Ishikawa (cell line): ENCODE measurements at regions not wholly inside any gene's neighbourhood (a gene's known extent, or its start where the extent isn't known, plus 50 kb on each side); places are given as distances from the start of the nearest gene placed in this dataset.

Source experiments
- CEBPB ChIP-seq: IDR thresholded peaks from 2 replicates; pipeline ENCODE4 v1.6.1; 2012
- CREB1 ChIP-seq: IDR thresholded peaks from 2 replicates; pipeline ENCODE4 v1.6.1; 2012; ENCODE audit warnings: low read depth
- EGR1 ChIP-seq: IDR thresholded peaks from 2 replicates; pipeline ENCODE4 v1.6.1; 2012
- EP300 ChIP-seq: IDR thresholded peaks from 2 replicates; pipeline ENCODE4 v1.6.1; 2012; ENCODE audit warnings: borderline replicate concordance
- FOXM1 ChIP-seq: IDR thresholded peaks from 2 replicates; pipeline ENCODE4 v1.6.1; 2012; ENCODE audit warnings: low read depth, borderline replicate concordance
- NFIC ChIP-seq: IDR thresholded peaks from 2 replicates; pipeline ENCODE4 v1.6.1; 2012
- RAD21 ChIP-seq: IDR thresholded peaks from 2 replicates; pipeline ENCODE4 v1.6.1; 2012; ENCODE audit warnings: low read depth
- TAF1 ChIP-seq: IDR thresholded peaks from 2 replicates; pipeline ENCODE4 v1.6.1; 2012; ENCODE audit warnings: low read depth, mild to moderate bottlenecking
- TCF12 ChIP-seq: IDR thresholded peaks from 2 replicates; pipeline ENCODE4 v1.6.1; 2012; ENCODE audit warnings: low read depth
- TEAD4 ChIP-seq: IDR thresholded peaks from 2 replicates; pipeline ENCODE4 v1.6.1; 2012
- YY1 ChIP-seq: IDR thresholded peaks from 2 replicates; pipeline ENCODE4 v1.6.1; 2012; ENCODE audit warnings: low read depth
- ZBTB7A ChIP-seq: IDR thresholded peaks from 2 replicates; pipeline ENCODE4 v1.6.1; 2012; ENCODE audit warnings: low read depth
- TF ChIP-seq, protein P1 (sequence below): IDR thresholded peaks from 2 replicates; pipeline ENCODE4 v1.6.1; 2012; ENCODE audit warnings: low read depth, mild to moderate bottlenecking
- TF ChIP-seq, protein P2 (sequence below): IDR thresholded peaks from 2 replicates; pipeline ENCODE4 v1.6.1; 2012
- TF ChIP-seq, protein P3 (sequence below): IDR thresholded peaks from 2 replicates; pipeline ENCODE4 v1.6.1; 2012

DNA sequence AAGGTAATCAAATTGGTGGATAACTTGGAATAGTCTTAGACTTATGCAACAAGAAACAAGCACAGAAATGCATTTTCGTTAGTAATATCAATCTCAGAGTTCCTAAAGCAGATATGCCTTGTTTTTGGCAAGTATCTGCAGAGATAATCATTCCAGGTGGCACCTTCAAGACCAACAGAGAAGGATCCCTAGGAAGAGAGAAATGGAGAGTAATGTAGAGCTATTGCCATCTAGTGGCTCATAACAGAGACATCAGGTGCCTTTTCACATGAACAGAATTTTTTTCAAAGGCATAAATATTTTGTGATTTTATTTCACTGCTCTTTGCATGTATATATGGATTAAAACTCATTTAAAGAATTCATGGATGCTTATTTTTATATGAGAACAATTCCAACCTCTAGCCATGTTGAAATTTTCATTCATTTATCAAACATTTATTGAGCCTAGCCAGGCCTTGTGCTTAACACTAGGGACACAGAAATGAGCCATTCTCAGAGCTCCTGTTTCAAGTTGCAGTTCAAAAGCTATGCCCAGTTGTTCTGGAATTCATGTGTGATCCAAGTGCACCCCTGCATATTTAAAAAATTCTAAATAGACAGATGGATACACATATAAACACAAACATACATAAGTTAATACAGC, 117.5 kb upstream of the OR13F1 start:
- TF ChIP-seq NFIC (no peak), CREB1 (no peak), CEBPB (no peak), RAD21 (peak; percentile 78)

DNA sequence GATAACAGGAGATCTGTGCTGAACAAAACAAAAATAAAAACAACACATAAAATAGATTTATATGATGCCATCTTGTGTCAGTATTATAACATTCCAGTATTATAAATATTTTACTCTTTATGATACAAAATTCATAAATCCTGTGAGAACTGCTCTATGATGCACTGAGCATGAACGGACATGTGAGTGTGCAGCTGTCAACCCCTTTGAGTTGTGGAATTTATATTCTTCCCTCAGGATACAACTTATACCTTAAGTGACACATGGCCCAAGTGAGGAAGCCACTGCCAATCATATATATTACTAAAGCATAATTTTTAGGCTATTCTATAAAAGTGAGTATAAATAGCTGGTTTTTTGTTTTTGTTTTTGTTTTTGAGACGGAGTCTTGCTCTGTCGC, 116.0 kb upstream of the OR13F1 start:
- TF ChIP-seq ZBTB7A: no peak

DNA sequence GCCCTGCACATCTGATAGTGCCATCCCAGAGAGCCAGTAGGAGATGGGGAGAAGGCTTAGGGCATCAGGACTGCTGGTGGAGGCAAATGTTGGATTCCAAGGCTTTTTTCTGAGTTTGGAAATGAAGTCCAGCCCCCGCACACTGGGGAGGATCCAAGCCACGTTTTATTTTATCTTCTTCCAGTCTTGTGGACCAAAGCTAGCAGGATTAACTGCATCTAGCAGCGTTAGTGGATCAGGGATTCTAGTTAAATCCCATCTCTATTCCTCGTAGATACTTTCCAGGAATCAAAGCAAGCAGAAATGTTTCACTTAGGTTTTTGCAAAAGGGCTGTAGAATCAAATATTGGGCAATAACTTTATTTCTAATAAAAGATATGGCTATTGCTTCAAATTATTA, 114.7 kb upstream of the OR13F1 start:
- TF ChIP-seq CREB1 (no peak), YY1 (no peak), NFIC (no peak), CEBPB (no peak), FOXM1 (no peak), EGR1 (no peak), TEAD4 (no peak), RAD21 (no peak)
- TF ChIP-seq, protein P1, sequence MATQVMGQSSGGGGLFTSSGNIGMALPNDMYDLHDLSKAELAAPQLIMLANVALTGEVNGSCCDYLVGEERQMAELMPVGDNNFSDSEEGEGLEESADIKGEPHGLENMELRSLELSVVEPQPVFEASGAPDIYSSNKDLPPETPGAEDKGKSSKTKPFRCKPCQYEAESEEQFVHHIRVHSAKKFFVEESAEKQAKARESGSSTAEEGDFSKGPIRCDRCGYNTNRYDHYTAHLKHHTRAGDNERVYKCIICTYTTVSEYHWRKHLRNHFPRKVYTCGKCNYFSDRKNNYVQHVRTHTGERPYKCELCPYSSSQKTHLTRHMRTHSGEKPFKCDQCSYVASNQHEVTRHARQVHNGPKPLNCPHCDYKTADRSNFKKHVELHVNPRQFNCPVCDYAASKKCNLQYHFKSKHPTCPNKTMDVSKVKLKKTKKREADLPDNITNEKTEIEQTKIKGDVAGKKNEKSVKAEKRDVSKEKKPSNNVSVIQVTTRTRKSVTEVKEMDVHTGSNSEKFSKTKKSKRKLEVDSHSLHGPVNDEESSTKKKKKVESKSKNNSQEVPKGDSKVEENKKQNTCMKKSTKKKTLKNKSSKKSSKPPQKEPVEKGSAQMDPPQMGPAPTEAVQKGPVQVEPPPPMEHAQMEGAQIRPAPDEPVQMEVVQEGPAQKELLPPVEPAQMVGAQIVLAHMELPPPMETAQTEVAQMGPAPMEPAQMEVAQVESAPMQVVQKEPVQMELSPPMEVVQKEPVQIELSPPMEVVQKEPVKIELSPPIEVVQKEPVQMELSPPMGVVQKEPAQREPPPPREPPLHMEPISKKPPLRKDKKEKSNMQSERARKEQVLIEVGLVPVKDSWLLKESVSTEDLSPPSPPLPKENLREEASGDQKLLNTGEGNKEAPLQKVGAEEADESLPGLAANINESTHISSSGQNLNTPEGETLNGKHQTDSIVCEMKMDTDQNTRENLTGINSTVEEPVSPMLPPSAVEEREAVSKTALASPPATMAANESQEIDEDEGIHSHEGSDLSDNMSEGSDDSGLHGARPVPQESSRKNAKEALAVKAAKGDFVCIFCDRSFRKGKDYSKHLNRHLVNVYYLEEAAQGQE: no peak

DNA sequence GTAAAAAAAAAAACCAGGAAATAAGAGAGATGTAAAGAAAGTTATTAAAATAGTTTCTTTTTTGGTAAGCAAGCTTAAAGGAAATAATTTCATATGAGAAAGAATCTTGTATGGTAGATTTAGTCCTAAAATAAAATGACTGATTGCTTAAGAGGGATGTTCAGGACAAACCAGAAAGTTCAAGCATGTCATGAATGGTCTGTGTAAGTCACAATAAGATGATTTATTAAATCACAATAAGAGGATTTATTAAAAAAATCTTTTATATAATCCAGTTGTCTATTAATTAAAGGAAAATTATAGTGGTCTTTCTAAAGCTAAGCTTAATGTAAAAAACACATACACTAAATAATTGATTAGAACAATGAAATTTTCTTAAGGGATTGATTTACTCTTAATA, 91.8 kb upstream of the OR13F1 start:
- no peak for TF ChIP-seq EP300
- TF ChIP-seq TCF12: no peak
- TF ChIP-seq, protein P2, sequence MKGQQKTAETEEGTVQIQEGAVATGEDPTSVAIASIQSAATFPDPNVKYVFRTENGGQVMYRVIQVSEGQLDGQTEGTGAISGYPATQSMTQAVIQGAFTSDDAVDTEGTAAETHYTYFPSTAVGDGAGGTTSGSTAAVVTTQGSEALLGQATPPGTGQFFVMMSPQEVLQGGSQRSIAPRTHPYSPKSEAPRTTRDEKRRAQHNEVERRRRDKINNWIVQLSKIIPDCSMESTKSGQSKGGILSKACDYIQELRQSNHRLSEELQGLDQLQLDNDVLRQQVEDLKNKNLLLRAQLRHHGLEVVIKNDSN: no peak
- TF ChIP-seq, protein P1: no peak
- TF ChIP-seq NFIC: no peak
- TF ChIP-seq FOXM1: no peak
- TF ChIP-seq TAF1: no peak
- no peak for TF ChIP-seq CREB1
- no peak for TF ChIP-seq YY1
- no peak for TF ChIP-seq CEBPB
- TF ChIP-seq RAD21: no peak
- no peak for TF ChIP-seq EGR1
- no peak for TF ChIP-seq TEAD4
- TF ChIP-seq, protein P3, sequence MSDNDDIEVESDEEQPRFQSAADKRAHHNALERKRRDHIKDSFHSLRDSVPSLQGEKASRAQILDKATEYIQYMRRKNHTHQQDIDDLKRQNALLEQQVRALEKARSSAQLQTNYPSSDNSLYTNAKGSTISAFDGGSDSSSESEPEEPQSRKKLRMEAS: no peak
- TF ChIP-seq ZBTB7A: no peak

DNA sequence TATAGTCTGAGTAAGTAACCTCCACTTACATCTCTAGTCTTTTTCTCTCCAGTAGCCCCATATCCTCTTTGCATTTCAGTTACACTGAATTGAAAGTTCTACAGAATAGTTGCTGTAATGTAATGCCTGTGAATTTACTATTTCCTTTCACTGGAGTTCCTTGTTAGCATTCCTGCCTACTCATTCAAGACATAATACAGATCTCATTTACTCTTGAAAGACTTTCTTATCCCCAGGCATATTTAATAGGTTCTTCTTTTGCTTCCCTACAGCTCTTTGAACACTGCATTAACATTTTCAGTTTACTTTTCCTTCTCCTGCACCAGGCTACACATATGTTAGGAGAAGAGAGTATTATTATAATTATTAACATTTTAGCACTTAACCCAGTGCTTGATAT, 87.6 kb upstream of the OR13F1 start:
- TF ChIP-seq, protein P3: no peak
- TF ChIP-seq EGR1: no peak
- no peak for TF ChIP-seq CEBPB
- TF ChIP-seq, protein P2: no peak
- TF ChIP-seq CREB1: no peak
- TF ChIP-seq TEAD4: no peak
- TF ChIP-seq, protein P1: no peak
- no peak for TF ChIP-seq TCF12
- TF ChIP-seq TAF1: no peak
- no peak for TF ChIP-seq FOXM1
- no peak for TF ChIP-seq RAD21
- no peak for TF ChIP-seq EP300
- TF ChIP-seq ZBTB7A: no peak
- TF ChIP-seq NFIC: no peak
- TF ChIP-seq YY1: no peak
